WI38 (cell line): ENCODE measurements at regions not wholly inside any gene's neighbourhood (a gene's known extent, or its start where the extent isn't known, plus 50 kb on each side); places are given as distances from the start of the nearest gene placed in this dataset.
A peak's percentile ranks its signal among the peaks of the same experiment; 100 is the strongest.

ENCODE experiments used
- H3K4me3 ChIP-seq: 2 replicates; pipeline ENCODE4 v1.5.1; 2011; ENCODE audit warnings: low read depth, mild to moderate bottlenecking, control low read depth, low read length
- TF ChIP-seq, protein P1 (sequence below): IDR thresholded peaks from 2 replicates; pipeline ENCODE4 v1.5.1; 2012; ENCODE audit warnings: low read depth, mild to moderate bottlenecking, control low read depth, low read length

- no peak overlapping the region for H3K4me3 ChIP-seq
- TF ChIP-seq, protein P1, sequence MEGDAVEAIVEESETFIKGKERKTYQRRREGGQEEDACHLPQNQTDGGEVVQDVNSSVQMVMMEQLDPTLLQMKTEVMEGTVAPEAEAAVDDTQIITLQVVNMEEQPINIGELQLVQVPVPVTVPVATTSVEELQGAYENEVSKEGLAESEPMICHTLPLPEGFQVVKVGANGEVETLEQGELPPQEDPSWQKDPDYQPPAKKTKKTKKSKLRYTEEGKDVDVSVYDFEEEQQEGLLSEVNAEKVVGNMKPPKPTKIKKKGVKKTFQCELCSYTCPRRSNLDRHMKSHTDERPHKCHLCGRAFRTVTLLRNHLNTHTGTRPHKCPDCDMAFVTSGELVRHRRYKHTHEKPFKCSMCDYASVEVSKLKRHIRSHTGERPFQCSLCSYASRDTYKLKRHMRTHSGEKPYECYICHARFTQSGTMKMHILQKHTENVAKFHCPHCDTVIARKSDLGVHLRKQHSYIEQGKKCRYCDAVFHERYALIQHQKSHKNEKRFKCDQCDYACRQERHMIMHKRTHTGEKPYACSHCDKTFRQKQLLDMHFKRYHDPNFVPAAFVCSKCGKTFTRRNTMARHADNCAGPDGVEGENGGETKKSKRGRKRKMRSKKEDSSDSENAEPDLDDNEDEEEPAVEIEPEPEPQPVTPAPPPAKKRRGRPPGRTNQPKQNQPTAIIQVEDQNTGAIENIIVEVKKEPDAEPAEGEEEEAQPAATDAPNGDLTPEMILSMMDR: no peak
Measured at GRCh38 chr13:23488442-23488841, 54.9 kb upstream of the SACS start.

DNA sequence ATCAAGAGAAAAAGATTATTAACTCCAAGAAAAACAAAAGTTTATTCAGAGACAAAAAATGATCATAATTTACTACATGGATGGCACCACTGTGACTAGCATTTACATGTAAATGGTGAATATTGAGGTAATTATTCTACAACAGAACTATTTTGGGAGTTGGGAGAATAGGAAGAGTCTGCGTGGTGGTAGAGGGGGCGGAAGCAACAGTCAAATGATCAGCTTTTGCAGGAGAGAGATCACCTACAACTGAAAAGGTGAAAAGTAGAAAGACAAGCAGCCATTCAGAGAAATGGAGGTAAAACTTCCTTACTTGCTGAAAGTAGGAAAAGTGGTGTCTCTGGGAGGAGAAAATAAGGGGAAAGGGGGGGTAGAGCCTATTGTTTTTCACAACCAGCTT lies 62.8 kb upstream of the SACS start:
- H3K4me3 ChIP-seq: no peak overlapping the region
- TF ChIP-seq, protein P1: no peak

DNA sequence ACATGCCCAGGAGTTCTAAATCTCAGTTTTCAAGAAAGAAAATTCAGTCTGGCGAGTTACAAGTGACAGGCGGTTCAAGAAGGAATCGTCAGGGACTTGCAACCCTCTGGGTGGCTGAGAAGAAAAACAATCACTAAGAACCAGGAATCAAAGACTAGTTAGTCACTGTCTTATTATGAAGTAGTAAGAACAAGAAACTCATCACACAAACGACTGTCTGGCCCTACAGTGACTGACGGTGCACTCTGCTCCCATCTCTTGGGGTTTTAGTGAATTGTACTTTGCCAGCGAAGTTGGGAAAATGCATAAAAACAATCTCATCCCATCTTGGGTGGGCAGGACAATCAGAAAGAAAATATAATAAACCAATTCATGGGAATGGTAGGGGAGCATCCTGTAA lies 63.7 kb upstream of the SACS start:
- no peak overlapping the region for H3K4me3 ChIP-seq
- TF ChIP-seq, protein P1: no peak

- H3K4me3 ChIP-seq: 0 out of 2 replicates have a peak overlapping the region, but pooled peaks have one; percentile 9
- TF ChIP-seq, protein P1: no peak
Measured at GRCh38 chr13:23500849-23501248, 67.3 kb upstream of the SACS start.

DNA sequence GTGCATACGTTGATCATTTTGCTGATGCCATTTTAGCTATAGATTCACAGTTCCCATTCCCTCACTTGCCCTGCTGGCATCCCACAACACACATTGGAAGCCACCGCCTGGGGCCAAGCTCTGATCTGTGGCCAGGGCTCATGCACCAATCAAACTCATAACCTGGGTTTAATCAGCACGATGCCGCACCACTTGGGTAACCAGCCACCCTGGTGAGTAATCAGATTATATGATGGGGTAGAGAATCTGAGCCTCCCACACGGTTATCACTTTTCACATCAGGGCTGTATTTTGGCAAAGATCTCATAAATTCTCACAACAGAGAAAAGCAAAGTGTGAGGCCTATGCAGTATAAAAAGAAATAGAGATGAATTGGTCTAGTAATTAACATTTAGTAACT lies 66.0 kb upstream of the TNFRSF19 start:
- TF ChIP-seq, protein P1: no peak
- no peak overlapping the region for H3K4me3 ChIP-seq

- TF ChIP-seq, protein P1: no peak
- H3K4me3 ChIP-seq: no peak overlapping the region
Measured at GRCh38 chr13:23505007-23505406, 65.2 kb upstream of the TNFRSF19 start.

GRCh38 chr13:23506071-23506806 lies 64.0 kb upstream of the TNFRSF19 start:
- H3K4me3 ChIP-seq: no peak overlapping the region
- TF ChIP-seq, protein P1: no peak
